Activated naive CD8-positive, alpha-beta T cell treated with anti-CD3 and anti-CD28 coated beads, Interleukin-2, amount 50 U/mL, for 24 hours (primary cell): ENCODE measurements at regions not wholly inside any gene's neighbourhood (a gene's known extent, or its start where the extent isn't known, plus 50 kb on each side); places are given as distances from the start of the nearest gene placed in this dataset.
"Not testable (repeated sequence)": the region's sequence is repeated elsewhere in the genome, so short reads cannot be mapped to it uniquely, and the experiment has no call there.

Source experiments
- ATAC-seq: fragments of 150-1000 bp; cut with Tn5 transposase; one replicate; pipeline ENCODE4 v1.10.0; 2021
- DNase-seq: peaks from one replicate; pipeline ENCODE4 v3.0.0; 2021
- H3K27ac Mint-ChIP-seq: one replicate; pipeline ENCODE4 v1.8.0; 2021; ENCODE audit warnings: mild to moderate bottlenecking, mixed read lengths
- H3K27me3 Mint-ChIP-seq: one replicate; pipeline ENCODE4 v1.8.0; 2021; ENCODE audit warnings: mixed read lengths
- H3K36me3 Mint-ChIP-seq: one replicate; pipeline ENCODE4 v1.8.0; 2021; ENCODE audit warnings: low read depth, mixed read lengths
- H3K4me1 Mint-ChIP-seq: one replicate; pipeline ENCODE4 v1.8.0; 2021; ENCODE audit warnings: mixed read lengths
- H3K4me3 Mint-ChIP-seq: one replicate; pipeline ENCODE4 v1.8.0; 2021; ENCODE audit warnings: mild to moderate bottlenecking, moderate library complexity, mixed read lengths
- H3K9me3 Mint-ChIP-seq: one replicate; pipeline ENCODE4 v1.8.0; 2021; ENCODE audit warnings: mixed read lengths

DNA sequence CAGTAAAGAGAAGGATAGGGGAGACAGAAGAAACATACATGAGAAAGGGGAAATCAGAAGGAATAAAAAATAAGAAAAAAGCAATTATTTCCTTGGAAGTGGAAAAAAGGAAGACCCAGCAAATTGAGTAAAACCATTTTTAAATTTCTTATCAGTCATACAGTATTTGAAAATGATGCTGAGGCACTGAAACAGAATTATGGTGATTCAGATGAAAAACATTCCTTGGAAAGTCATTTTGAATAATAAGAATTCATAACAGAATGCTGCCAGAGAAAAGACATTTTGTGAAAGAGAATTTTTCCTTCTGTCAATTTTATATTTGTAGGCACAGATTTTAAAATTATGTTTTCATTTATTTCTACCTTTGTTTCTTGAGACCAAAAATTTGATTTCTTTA is 895.5 kb upstream of the EPHA5 start:
- Mint-ChIP-seq H3K27me3 (no peaks in the 10 kb centered on the region), H3K36me3 (no peaks in the 10 kb centered on the region), H3K4me1 (no peaks in the 10 kb centered on the region), H3K4me3 (no peak overlapping the region), H3K27ac (no peak overlapping the region), H3K9me3 (no peaks in the 10 kb centered on the region)
- DNase-seq (no peak), ATAC-seq (no peak)

DNA sequence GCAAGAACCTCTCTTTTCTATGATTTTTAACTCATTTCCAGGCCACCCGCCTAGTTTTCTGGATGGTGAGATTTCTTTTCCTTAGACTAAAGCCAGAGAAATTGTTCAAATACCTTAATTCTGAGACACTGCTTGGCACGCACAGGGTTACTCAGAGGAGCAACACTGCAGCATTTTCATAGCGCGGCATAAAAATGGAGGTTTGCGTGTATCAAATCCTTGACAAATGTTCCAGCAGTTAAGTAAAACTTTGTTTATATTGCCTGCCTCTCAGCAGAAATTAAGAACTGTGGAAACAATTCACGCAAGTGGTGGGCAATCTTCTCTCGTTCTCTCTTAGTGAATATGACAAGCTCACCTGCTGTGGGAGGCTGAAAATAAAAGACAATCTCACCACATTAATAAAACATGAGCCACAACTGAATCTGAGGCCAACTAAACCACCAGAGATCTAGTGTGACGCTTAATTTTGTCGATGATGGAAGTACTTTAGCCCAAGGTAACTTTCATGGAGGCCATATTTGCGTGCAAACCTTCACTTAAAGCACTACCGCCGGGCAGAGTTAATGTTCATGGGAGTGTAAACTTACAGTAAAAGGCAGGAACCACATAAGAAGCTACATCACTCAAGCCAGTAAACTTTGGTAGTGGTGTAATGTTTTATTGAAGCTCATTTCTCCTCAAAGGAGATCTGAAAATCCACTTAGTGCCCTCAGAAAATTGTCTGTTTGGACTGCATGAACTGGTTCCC is 894.8 kb upstream of the EPHA5 start:
- no peaks in the 10 kb centered on the region for H3K27me3 Mint-ChIP-seq

DNA sequence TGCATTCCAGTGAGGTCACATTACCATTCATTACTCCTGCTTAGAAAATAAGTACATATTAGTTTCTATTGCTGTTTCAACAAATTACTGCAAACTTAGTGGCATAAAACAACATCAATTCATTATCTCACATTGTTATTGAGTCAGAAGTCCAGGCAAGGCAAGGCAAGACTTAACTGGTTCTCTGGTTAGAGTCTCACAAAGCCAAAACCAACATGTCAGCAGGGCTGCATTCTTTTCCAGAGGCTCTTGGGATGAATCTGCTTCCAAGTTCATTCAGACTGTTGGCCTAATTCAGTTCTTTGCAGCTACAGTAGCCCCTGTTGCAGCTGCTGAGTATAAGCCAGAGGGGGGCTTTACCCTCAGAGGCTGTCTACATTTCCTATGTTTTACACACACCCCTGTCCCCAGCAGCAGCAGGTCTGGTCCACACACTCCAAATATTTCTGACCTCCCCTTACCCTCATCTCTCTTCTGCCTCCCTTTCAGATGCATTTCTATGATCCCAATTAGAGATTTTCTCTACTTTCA is 892.1 kb upstream of the EPHA5 start:
- Mint-ChIP-seq H3K36me3 (no peaks in the 10 kb centered on the region), H3K27ac (no peak overlapping the region), H3K4me1 (no peaks in the 10 kb centered on the region), H3K4me3 (no peak overlapping the region), H3K27me3 (no peaks in the 10 kb centered on the region), H3K9me3 (no peaks in the 10 kb centered on the region)
- no peak for ATAC-seq
- no peak for DNase-seq

More for the DNA sequence above, 894.8 kb upstream of the EPHA5 start:
- Mint-ChIP-seq H3K4me3 (no peak overlapping the region), H3K27ac (no peak overlapping the region), H3K4me1 (no peaks in the 10 kb centered on the region), H3K36me3 (no peaks in the 10 kb centered on the region), H3K9me3 (no peaks in the 10 kb centered on the region)
- ATAC-seq = no peak
- DNase-seq = no peak

DNA sequence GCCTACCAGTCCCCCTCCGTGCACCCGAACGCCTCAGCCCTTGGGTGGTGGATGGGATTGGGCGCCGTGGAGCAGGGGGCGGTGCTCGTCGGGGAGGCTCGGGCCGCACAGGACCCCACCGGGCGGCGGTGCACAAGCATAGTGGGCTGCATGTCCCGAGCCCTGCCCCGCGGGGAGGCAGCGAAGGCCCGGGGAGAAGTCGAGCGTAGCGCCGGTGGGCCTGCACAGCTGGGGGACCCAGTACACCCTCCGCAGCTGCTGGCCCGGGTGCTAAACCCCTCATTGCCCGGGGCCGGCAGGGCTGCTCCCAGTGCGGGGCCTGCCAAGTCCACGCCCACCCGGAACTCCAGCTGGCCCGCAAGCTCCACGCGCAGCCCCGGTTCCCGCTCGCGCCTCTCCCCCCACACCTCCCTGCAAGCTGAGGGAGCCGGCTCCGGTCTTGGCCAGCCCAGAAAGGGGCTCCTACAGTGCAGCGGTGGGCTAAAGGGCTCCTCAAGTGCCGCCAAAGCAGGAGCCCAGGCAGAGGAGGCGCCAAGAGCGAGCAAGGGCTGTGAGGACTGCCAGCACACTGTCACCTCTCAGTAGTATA is 891.3 kb upstream of the EPHA5 start:
- ATAC-seq, H3K4me3 Mint-ChIP-seq, H3K36me3 Mint-ChIP-seq, H3K4me1 Mint-ChIP-seq, DNase-seq, H3K27me3 Mint-ChIP-seq, H3K9me3 Mint-ChIP-seq, H3K27ac Mint-ChIP-seq: not testable (repeated sequence)

DNA sequence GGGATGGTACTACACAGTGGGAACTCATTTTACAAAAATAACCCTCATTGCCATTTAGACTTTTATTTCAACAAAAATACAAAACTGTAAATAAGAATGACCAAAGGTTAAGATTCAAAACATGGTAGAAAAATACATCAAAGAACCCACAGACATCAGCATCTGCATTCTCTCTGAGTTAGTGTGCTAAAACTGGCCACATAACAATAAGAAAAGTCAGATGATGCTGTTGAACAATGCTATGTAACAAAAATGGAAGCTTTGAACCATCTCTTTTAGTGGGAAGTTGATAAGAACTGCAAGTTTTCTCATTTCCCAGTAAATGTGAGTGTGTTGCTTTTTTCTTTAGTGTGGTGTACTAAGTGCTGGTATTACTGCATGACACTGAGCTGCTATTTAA is 888.4 kb upstream of the EPHA5 start:
- Mint-ChIP-seq H3K9me3 (peaks cover 11% of the 10 kb centered on the region), H3K4me3 (no peak overlapping the region), H3K27me3 (no peaks in the 10 kb centered on the region), H3K36me3 (no peaks in the 10 kb centered on the region), H3K4me1 (no peaks in the 10 kb centered on the region), H3K27ac (no peak overlapping the region)
- no peak for ATAC-seq
- no peak for DNase-seq

DNA sequence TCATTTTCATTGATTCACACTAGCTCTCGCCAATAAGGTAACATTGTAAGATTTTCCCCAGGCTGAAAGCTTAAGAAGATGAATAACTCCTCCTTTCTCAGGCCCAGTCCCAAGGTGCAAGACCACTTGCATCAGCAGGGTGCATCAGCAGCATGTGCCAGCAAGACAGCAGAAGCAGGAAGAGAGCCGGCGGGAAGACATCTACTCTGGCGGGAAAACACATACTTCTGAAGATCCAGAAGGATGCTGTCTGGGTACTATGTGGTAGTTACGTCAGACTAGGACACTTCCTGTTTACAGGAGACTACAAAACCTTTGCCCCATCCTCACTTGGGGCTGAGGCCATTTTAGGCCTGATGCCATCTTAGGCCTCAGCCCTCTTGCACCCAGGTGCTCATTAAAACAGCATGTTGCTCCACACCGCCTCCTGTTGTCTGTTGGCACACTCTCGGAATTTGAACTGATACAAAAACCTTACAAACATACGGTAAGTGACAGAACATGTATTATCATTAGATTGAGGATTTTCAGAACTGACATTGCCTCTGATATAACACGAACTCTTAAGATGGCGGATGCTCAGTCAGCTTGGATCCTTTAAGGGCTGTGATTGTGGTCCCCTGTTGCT is 886.5 kb upstream of the EPHA5 start:
- Mint-ChIP-seq H3K4me1 (no peaks in the 10 kb centered on the region), H3K27me3 (no peaks in the 10 kb centered on the region), H3K9me3 (peaks cover 11% of the 10 kb centered on the region), H3K4me3 (no peak overlapping the region), H3K36me3 (no peaks in the 10 kb centered on the region), H3K27ac (no peak overlapping the region)
- DNase-seq = no peak
- ATAC-seq = no peak

DNA sequence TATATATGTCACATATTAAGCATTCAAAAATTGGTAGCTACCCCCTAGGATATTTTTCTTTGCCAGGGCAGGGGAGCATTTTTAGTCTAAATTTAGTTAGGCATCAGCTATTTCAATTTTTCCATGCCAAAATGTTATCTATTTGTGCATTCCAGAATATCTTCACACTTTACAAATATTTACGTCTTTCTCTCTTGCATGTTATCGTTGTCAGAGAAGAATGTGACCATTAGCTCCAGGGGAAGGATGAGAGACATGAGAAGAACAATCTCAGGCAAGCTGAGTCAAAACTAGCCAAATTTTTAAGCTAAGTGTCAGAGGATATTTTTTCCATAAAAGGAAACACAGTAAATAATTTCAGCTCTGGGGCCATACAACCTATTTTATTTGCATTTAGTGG is 885.0 kb upstream of the EPHA5 start:
- Mint-ChIP-seq H3K9me3 (peaks cover 14% of the 10 kb centered on the region), H3K4me3 (no peak overlapping the region), H3K27me3 (no peaks in the 10 kb centered on the region), H3K4me1 (no peaks in the 10 kb centered on the region), H3K36me3 (no peaks in the 10 kb centered on the region), H3K27ac (no peak overlapping the region)
- DNase-seq = no peak
- no peak for ATAC-seq

DNA sequence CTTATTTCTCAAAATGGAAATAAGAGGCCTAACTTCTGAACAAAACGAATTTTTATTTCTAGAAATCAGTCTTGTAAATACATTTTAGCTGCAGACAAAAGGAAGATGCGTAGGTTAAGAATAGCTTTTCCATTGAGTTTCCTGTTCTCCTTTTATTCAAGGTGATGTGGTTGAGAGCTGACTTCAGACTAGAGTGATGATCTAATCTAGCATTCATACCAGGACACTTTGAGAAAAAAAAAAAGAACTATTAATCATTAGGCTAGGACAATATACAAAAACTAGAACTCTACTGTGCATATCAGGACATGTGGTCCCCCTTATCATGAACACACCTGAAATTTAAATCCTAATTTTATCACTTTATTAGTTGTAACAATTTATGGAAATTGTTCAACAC is 884.5 kb upstream of the EPHA5 start:
- Mint-ChIP-seq H3K4me3 (no peak overlapping the region), H3K27ac (no peak overlapping the region), H3K4me1 (no peaks in the 10 kb centered on the region), H3K27me3 (no peaks in the 10 kb centered on the region), H3K36me3 (no peaks in the 10 kb centered on the region), H3K9me3 (peaks cover 14% of the 10 kb centered on the region)
- no peak for DNase-seq
- no peak for ATAC-seq

DNA sequence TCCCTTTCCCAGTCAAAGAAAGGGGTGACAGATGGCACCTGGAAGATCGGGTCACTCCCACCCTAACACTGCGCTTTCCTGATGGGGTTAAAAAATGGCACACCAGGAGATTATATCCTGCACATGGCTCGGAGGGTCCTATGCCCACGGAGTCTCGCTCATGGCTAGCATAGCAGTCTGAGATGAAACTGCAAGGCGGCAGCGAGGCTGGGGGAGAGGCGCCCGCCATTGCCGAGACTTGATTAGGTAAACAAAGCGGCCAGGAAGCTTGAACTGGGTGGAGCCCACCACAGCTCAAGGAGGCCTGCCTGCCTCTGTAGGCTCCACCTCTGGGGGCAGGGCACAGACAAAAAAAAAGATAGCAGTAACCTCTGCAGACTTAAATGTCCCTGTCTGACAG is 875.0 kb upstream of the EPHA5 start:
- DNase-seq, H3K9me3 Mint-ChIP-seq, H3K27ac Mint-ChIP-seq, H3K27me3 Mint-ChIP-seq, H3K4me1 Mint-ChIP-seq, H3K36me3 Mint-ChIP-seq, ATAC-seq, H3K4me3 Mint-ChIP-seq: not testable (repeated sequence)

DNA sequence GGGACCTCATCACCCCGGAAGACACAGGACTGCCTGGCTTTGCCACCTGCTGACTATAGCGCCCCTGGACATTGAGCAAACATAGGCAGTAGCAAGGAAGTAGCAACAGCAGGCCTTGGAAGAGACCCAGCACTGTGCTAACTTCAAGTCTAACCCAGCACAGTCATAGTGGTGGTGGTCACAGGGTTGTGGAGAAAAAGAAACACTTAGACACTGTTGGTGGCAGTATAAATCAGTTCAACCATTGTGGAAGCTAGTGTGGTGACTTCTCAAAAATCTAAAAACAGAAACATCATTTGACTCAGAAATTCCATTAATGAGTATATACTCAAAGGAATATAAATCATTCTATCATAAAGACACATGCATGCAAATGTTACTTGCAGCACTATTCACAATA is 874.0 kb upstream of the EPHA5 start:
- no peaks in the 10 kb centered on the region for H3K4me1 Mint-ChIP-seq
- DNase-seq = no peak
- no peaks in the 10 kb centered on the region for H3K27me3 Mint-ChIP-seq
- H3K9me3 Mint-ChIP-seq = peaks cover 7% of the 10 kb centered on the region
- H3K36me3 Mint-ChIP-seq = no peaks in the 10 kb centered on the region
- no peak overlapping the region for H3K27ac Mint-ChIP-seq
- no peak overlapping the region for H3K4me3 Mint-ChIP-seq
- no peak for ATAC-seq

DNA sequence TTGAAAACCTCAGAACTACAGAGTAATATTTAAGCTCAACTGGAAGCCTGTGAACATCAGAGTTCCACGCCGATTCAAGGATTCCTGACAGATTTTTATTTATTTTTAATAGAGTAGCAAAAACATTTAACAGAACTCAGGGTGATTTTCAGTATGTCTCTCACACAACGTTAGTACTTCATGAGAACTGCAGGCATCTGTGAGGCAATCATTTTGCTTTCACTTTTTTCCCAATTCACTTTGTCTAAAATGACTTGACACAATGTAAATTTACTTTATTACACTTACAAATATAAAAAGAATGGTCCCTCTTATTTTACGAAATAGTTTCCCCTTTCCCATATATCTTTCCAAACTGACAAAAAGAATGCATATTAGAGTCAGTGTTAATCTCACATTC is 869.5 kb upstream of the EPHA5 start:
- H3K27me3 Mint-ChIP-seq = no peaks in the 10 kb centered on the region
- ATAC-seq = no peak
- DNase-seq = no peak

DNA sequence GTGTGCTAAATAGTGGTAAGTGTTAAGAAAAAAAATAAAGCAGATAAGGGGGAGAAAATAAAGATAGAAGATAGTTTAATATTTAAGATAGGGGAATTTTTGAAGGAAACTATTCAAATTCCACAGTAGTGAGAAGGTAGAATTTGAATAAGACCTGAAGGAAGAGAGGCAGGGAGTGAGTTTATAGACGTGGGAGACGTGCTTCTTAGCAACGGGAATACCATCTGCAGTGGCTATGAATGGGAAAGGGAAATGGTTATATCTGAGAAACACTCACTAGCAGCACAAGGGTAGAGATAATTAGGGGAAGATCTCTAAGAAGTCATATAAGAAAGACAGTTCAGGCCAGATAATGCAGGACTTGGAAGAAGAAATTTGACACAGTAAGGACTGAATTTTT is 854.5 kb upstream of the EPHA5 start:
- no peaks in the 10 kb centered on the region for H3K27me3 Mint-ChIP-seq

More for the DNA sequence above, 869.5 kb upstream of the EPHA5 start:
- Mint-ChIP-seq H3K4me3 (no peak overlapping the region), H3K27ac (no peak overlapping the region), H3K9me3 (peaks cover 12% of the 10 kb centered on the region), H3K4me1 (no peaks in the 10 kb centered on the region), H3K36me3 (no peaks in the 10 kb centered on the region)

DNA sequence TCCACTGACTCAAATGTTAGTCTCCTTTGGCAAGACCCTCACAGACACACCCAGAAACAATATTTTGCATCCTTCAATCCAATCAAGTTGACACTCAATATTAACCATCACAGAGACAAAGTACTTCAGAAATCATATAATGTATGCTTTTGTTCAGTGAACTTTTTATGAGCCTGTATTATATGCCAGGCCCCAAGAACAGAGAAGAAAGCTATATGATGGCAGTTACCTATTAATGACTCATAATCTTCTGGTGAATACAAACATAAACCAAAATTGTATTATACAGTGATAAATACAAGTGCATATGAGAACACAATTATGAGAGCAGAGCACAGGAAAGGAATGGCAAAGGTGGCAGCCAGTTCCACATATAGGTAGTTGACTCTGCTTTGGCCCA is 852.0 kb upstream of the EPHA5 start:
- Mint-ChIP-seq H3K4me1 (no peaks in the 10 kb centered on the region), H3K36me3 (no peaks in the 10 kb centered on the region), H3K9me3 (peaks cover 6% of the 10 kb centered on the region), H3K27me3 (no peaks in the 10 kb centered on the region), H3K27ac (no peak overlapping the region), H3K4me3 (no peak overlapping the region)
- DNase-seq = no peak
- no peak for ATAC-seq

More for the DNA sequence above, 854.5 kb upstream of the EPHA5 start:
- peaks cover 13% of the 10 kb centered on the region for H3K9me3 Mint-ChIP-seq
- no peak overlapping the region for H3K27ac Mint-ChIP-seq
- DNase-seq (no peak), ATAC-seq (no peak)
- H3K4me3 Mint-ChIP-seq = no peak overlapping the region
- no peaks in the 10 kb centered on the region for H3K36me3 Mint-ChIP-seq
- H3K4me1 Mint-ChIP-seq = no peaks in the 10 kb centered on the region

DNA sequence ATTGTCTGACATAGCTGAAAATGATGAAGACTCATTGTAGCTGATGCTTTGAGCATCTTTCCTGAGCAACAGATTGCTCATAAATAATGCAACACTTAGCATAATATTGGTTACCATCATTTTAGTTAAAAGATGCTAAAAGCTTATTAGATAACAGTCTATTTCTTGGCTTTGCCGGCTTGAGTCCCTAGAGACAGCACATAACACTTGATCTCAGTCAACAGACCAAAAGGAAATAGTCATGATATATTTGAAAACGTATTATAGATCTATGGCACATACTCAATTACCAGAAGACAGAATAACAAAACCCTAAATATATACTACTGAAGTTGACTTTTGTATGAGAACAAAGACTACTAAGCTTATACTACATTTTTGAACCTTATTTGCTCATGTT is 846.7 kb upstream of the EPHA5 start:
- ATAC-seq = no peak
- no peaks in the 10 kb centered on the region for H3K9me3 Mint-ChIP-seq

DNA sequence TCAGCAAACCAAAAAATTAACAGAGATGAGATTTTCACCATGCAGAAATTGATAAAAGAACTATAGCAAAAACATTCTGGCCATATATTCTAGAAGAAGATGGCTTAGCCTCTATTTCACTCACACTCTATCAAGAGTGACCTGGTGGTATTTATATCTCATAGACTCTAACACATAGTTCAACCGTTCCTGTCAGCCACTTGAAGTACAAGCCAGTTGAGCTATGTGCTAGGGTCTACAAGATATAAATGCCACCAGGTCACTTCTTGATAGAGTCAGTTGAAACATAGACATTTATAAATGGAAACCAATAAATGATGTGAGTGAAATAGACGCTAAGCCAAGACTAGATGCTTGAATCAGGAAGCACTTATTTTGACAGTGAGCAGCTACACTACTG is 836.7 kb upstream of the EPHA5 start:
- Mint-ChIP-seq H3K4me3 (no peak overlapping the region), H3K9me3 (no peaks in the 10 kb centered on the region), H3K27me3 (no peaks in the 10 kb centered on the region), H3K36me3 (no peaks in the 10 kb centered on the region), H3K4me1 (no peaks in the 10 kb centered on the region), H3K27ac (no peak overlapping the region)
- ATAC-seq (no peak), DNase-seq (no peak)

More for the DNA sequence above, 846.7 kb upstream of the EPHA5 start:
- H3K27ac Mint-ChIP-seq = no peak overlapping the region
- no peak for DNase-seq
- H3K36me3 Mint-ChIP-seq = no peaks in the 10 kb centered on the region
- no peak overlapping the region for H3K4me3 Mint-ChIP-seq
- H3K4me1 Mint-ChIP-seq = no peaks in the 10 kb centered on the region
- H3K27me3 Mint-ChIP-seq = no peaks in the 10 kb centered on the region
